Upper lobe of left lung (tissue), 6 donors: ENCODE measurements at regions not wholly inside any gene's neighbourhood (a gene's known extent, or its start where the extent isn't known, plus 50 kb on each side); places are given as distances from the start of the nearest gene placed in this dataset.

Source experiments
- ATAC-seq, 2 donors: fragments of 200-7000 bp; cut with Tn5 transposase; one replicate each; pipeline ENCODE4 v1.9.1; 2022; ENCODE audit warnings: mild to moderate bottlenecking in 2 of 2, moderate library complexity in 2 of 2; ENCODE audit not compliant: low FRiP score in 2 of 2
- DNase-seq, 2 donors: peaks; one replicate each; pipeline ENCODE4 v3.0.0-alpha.2; 2019 to 2020
- H3K27ac ChIP-seq, 4 donors: fragments of 200-600 bp; sonication (generic); one replicate each; pipeline ENCODE4 v1.5.1; 2016 to 2019
- H3K27me3 ChIP-seq, 4 donors: fragments of 200-600 bp; sonication (generic); one replicate each; pipeline ENCODE4 v1.5.1; 2017 to 2019
- H3K36me3 ChIP-seq, 4 donors: fragments of 200-600 bp; sonication (generic); one replicate each; pipeline ENCODE4 v1.5.1; 2016 to 2019
- H3K4me1 ChIP-seq, 4 donors: fragments of 200-600 bp; sonication (generic); one replicate each; pipeline ENCODE4 v1.5.1; 2018 to 2019
- H3K4me3 ChIP-seq, 4 donors: fragments of 200-600 bp; sonication (generic); one replicate each; pipeline ENCODE4 v1.5.1; 2017 to 2019; ENCODE audit warnings: mild to moderate bottlenecking in 2 of 4, moderate library complexity in 1 of 4
- H3K9me3 ChIP-seq, 4 donors: fragments of 200-600 bp; sonication (generic); one replicate each; pipeline ENCODE4 v1.5.1; 2018 to 2019
- EP300 ChIP-seq, 4 donors: sonication (generic); formaldehyde crosslinking; IDR thresholded peaks; one replicate each; pipeline ENCODE4 v1.5.1; 2017; ENCODE audit warnings: antibody characterized with exemption in 4 of 4, control low read depth in 2 of 4
- POLR2A ChIP-seq, 4 donors: fragments of 450-650 bp; IDR thresholded peaks; one replicate each; pipeline ENCODE4 v1.5.1; 2016 to 2017; ENCODE audit warnings: antibody characterized with exemption in 4 of 4, mild to moderate bottlenecking in 2 of 4
- POLR2AphosphoS5 ChIP-seq, 2 donors: sonication (generic); formaldehyde crosslinking; IDR thresholded peaks; one replicate each; pipeline ENCODE4 v1.5.1; 2017; ENCODE audit warnings: antibody characterized with exemption in 2 of 2
- WGBS, 2 donors: methylation state at CpG; one replicate each; pipeline ENCODE4 v1.1.5; 2017 to 2018; 5-methylcytosine and 5-hydroxymethylcytosine counted together
- TF ChIP-seq, protein P1 (sequence below), 6 experiments: fragments of 450-650 bp in 4 of 6; fragments of 200-600 bp in 2 of 6; sonication (generic) in 2 of 6; IDR thresholded peaks; one replicate each; pipeline ENCODE4 v1.5.1; 2016 to 2019; ENCODE audit warnings: antibody characterized with exemption in 6 of 6
- donor health status: DM: no; HTN: no; CAD: no; lungs with moderate emphysema.
- donor health status: DM: no; HTN: yes; CAD: no; lungs with severe emphysema.

- Histone ChIP-seq H3K4me1 (no peaks in the 10 kb centered on the region), H3K27me3 (no peaks in the 10 kb centered on the region), H3K4me3 (no peak overlapping the region), H3K27ac (no peak overlapping the region), H3K36me3 (no peaks in the 10 kb centered on the region), H3K9me3 (no peaks in the 10 kb centered on the region)
- WGBS, 2 donors: 62 to 87% methylated on average over 3 of the region's 3 CpGs
- DNase-seq (no peak), ATAC-seq (no peak)
- no peak for TF ChIP-seq EP300 (IDR thresholded peaks at IDR 0.05)
- TF ChIP-seq, protein P1, sequence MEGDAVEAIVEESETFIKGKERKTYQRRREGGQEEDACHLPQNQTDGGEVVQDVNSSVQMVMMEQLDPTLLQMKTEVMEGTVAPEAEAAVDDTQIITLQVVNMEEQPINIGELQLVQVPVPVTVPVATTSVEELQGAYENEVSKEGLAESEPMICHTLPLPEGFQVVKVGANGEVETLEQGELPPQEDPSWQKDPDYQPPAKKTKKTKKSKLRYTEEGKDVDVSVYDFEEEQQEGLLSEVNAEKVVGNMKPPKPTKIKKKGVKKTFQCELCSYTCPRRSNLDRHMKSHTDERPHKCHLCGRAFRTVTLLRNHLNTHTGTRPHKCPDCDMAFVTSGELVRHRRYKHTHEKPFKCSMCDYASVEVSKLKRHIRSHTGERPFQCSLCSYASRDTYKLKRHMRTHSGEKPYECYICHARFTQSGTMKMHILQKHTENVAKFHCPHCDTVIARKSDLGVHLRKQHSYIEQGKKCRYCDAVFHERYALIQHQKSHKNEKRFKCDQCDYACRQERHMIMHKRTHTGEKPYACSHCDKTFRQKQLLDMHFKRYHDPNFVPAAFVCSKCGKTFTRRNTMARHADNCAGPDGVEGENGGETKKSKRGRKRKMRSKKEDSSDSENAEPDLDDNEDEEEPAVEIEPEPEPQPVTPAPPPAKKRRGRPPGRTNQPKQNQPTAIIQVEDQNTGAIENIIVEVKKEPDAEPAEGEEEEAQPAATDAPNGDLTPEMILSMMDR (IDR thresholded peaks at IDR 0.05): no peak
- TF ChIP-seq POLR2AphosphoS5 (IDR thresholded peaks at IDR 0.05): no peak
- no peak for TF ChIP-seq POLR2A (IDR thresholded peaks at IDR 0.05)
These were observed 183.1 kb upstream of the ARX start for GRCh38 chrX:25198891-25199290.

DNA sequence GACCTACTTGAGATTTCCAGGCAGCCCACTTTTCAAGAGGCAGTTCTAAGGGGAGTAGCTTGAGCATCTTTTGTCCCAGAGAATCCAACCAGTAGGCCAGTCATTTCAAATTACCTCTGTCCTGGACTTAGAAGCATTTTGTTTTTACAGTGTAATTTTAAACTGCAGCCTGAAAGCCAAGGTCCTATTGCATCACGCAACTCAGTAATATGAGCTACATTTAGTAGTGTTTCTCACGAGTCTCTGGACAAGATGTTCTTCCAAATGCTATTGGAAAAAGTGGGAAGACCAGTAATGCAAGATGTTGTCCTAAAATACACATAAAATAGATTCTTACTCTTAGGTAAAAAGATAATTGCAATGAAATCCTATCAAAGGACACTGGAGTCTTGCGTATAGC is 182.5 kb upstream of the ARX start:
- H3K36me3 ChIP-seq: no peaks in the 10 kb centered on the region
- no peaks in the 10 kb centered on the region for H3K27me3 ChIP-seq
- H3K4me3 ChIP-seq: no peak overlapping the region
- no peak overlapping the region for H3K27ac ChIP-seq
- ATAC-seq (no peak), DNase-seq (no peak)
- H3K9me3 ChIP-seq: no peaks in the 10 kb centered on the region
- no peaks in the 10 kb centered on the region for H3K4me1 ChIP-seq
- no peak for TF ChIP-seq POLR2AphosphoS5 (IDR thresholded peaks at IDR 0.05)
- no peak for TF ChIP-seq POLR2A (IDR thresholded peaks at IDR 0.05)
- TF ChIP-seq, protein P1 (IDR thresholded peaks at IDR 0.05): no peak
- TF ChIP-seq EP300 (IDR thresholded peaks at IDR 0.05): no peak
- WGBS, 2 donors: 73 to 75% methylated on average over 3 of the region's 3 CpGs

DNA sequence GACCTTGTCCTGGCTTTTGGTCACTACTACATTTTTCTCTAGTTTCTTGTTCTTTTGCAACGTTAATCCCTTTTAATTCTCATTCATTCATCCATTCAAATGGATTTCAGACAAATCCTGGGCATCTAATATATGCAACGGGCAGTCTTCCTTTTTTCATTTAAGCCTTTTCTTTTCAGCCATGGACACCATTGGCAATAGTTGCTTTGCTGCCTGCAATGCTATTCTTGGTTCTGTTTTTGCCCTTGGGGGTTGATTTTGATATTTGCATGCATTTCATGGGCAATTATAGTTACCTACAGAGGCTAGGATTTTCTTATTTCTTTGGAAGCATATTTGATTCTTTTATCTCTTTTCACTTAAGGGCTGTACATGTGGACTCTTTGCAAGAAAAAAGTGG is 180.5 kb upstream of the ARX start:
- H3K9me3 ChIP-seq: no peaks in the 10 kb centered on the region
- no peak for ATAC-seq
- no peaks in the 10 kb centered on the region for H3K27me3 ChIP-seq
- H3K4me1 ChIP-seq: no peaks in the 10 kb centered on the region
- no peaks in the 10 kb centered on the region for H3K36me3 ChIP-seq
- TF ChIP-seq POLR2AphosphoS5 (IDR thresholded peaks at IDR 0.05) (no peak), EP300 (IDR thresholded peaks at IDR 0.05) (no peak), POLR2A (IDR thresholded peaks at IDR 0.05) (no peak)
- TF ChIP-seq, protein P1 (IDR thresholded peaks at IDR 0.05): no peak
- WGBS, 2 donors: 51 to 58% methylated on average over 2 of the region's 2 CpGs
- no peak overlapping the region for H3K4me3 ChIP-seq
- no peak overlapping the region for H3K27ac ChIP-seq
- no peak for DNase-seq

- no peaks in the 10 kb centered on the region for H3K27me3 ChIP-seq
- H3K4me3 ChIP-seq: no peak overlapping the region
- H3K4me1 ChIP-seq: no peaks in the 10 kb centered on the region
- H3K36me3 ChIP-seq: no peaks in the 10 kb centered on the region
- ATAC-seq (no peak), DNase-seq (no peak)
- no peaks in the 10 kb centered on the region for H3K9me3 ChIP-seq
- 47 to 52% methylated on average over 7 of the region's 7 CpGs for WGBS, 2 donors
- H3K27ac ChIP-seq: no peak overlapping the region
- TF ChIP-seq POLR2AphosphoS5 (IDR thresholded peaks at IDR 0.05) (no peak), EP300 (IDR thresholded peaks at IDR 0.05) (no peak), POLR2A (IDR thresholded peaks at IDR 0.05) (no peak)
- TF ChIP-seq, protein P1 (IDR thresholded peaks at IDR 0.05): no peak
These were observed 175.6 kb upstream of the ARX start for GRCh38 chrX:25191403-25191802.

DNA sequence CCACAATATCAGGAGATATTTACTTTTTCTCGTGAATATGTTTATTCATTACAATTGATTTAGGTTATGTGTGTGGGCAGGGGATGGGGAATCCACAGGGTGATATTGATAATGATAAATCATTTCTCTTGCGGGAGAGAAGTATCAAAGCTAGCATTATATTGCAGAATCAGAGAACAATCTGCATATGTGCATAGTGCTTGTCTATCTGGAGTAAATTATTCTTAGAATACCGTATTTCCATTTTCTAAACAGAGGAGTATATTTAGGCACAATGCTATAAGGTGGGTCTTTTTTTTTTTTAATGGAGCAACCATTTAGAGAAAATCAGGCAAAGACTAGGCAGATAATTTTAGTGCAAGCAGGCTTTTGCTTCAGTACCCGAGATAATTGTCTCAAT is 166.0 kb upstream of the ARX start:
- DNase-seq (no peak), ATAC-seq (no peak)
- H3K9me3 ChIP-seq: no peaks in the 10 kb centered on the region
- WGBS, 2 donors: 72 to 77% methylated on average over 4 of the region's 4 CpGs
- no peak overlapping the region for H3K4me3 ChIP-seq
- no peaks in the 10 kb centered on the region for H3K4me1 ChIP-seq
- no peak overlapping the region for H3K27ac ChIP-seq
- no peaks in the 10 kb centered on the region for H3K36me3 ChIP-seq
- no peaks in the 10 kb centered on the region for H3K27me3 ChIP-seq
- TF ChIP-seq POLR2AphosphoS5 (IDR thresholded peaks at IDR 0.05) (no peak), EP300 (IDR thresholded peaks at IDR 0.05) (no peak), POLR2A (IDR thresholded peaks at IDR 0.05) (no peak)
- TF ChIP-seq, protein P1 (IDR thresholded peaks at IDR 0.05): no peak
